GM21619 (cell line): ENCODE measurements at regions not wholly inside any gene's neighbourhood (a gene's known extent, or its start where the extent isn't known, plus 50 kb on each side); places are given as distances from the start of the nearest gene placed in this dataset.
"Not testable (repeated sequence)": the region's sequence is repeated elsewhere in the genome, so short reads cannot be mapped to it uniquely, and the experiment has no call there.

Source experiments
- ATAC-seq: cut with Tn5 transposase; IDR thresholded peaks from one replicate; pipeline ENCODE4 v1.9.1; 2021; ENCODE audit not compliant: unreplicated experiment

- ATAC-seq, result not testable (repeated sequence)
These were observed 67.3 kb upstream of the EZR start for GRCh38 chr6:158886346-158886977.

GRCh38 chr6:158881884-158882283 lies 62.7 kb upstream of the EZR start:
- not testable (repeated sequence) for ATAC-seq

GRCh38 chr6:158881276-158881675 lies 62.1 kb upstream of the EZR start:
- not testable (repeated sequence) for ATAC-seq

- ATAC-seq, result no peak
These were observed 60.0 kb upstream of the EZR start for GRCh38 chr6:158879180-158879579.

GRCh38 chr6:158877716-158878115 lies 58.5 kb upstream of the EZR start:
- ATAC-seq, result no peak

- ATAC-seq, result no peak
These were observed 57.7 kb upstream of the EZR start for GRCh38 chr6:158876886-158877285.

- no peak for ATAC-seq
These were observed 51.4 kb upstream of the EZR start for GRCh38 chr6:158870649-158870957.

GRCh38 chr6:158869826-158870648 lies 50.9 kb upstream of the EZR start:
- peak; percentile 94 for ATAC-seq

- ATAC-seq, result no peak
These were observed 50.0 kb upstream of the EZR start for GRCh38 chr6:158868890-158869825.
